Activated naive CD4-positive, alpha-beta T cell treated with anti-CD3 and anti-CD28 coated beads, Interleukin-2, amount 50 U/mL, for 24 hours (primary cell): ENCODE measurements at regions not wholly inside any gene's neighbourhood (a gene's known extent, or its start where the extent isn't known, plus 50 kb on each side); places are given as distances from the start of the nearest gene placed in this dataset.
"Not testable (repeated sequence)": the region's sequence is repeated elsewhere in the genome, so short reads cannot be mapped to it uniquely, and the experiment has no call there.

Experiments
- H3K27ac Mint-ChIP-seq: one replicate; pipeline ENCODE4 v1.8.0; 2021; ENCODE audit warnings: mild to moderate bottlenecking, mixed read lengths
- H3K27me3 Mint-ChIP-seq: one replicate; pipeline ENCODE4 v1.8.0; 2021; ENCODE audit warnings: mixed read lengths
- H3K36me3 Mint-ChIP-seq: one replicate; pipeline ENCODE4 v1.8.0; 2021; ENCODE audit warnings: mixed read lengths
- H3K4me1 Mint-ChIP-seq: one replicate; pipeline ENCODE4 v1.8.0; 2021; ENCODE audit warnings: mixed read lengths
- H3K4me3 Mint-ChIP-seq: one replicate; pipeline ENCODE4 v1.8.0; 2021; ENCODE audit warnings: mild to moderate bottlenecking, mixed read lengths
- H3K9me3 Mint-ChIP-seq: one replicate; pipeline ENCODE4 v1.8.0; 2021; ENCODE audit warnings: mixed read lengths

- no peak overlapping the region for H3K27ac Mint-ChIP-seq
Measured at GRCh38 chr2:193505620-193506019, 1310.9 kb upstream of the TMEFF2 start.

GRCh38 chr2:193502363-193503035, 1307.8 kb upstream of the TMEFF2 start:
- Mint-ChIP-seq H3K9me3 (no peaks in the 10 kb centered on the region), H3K27ac (no peak overlapping the region), H3K4me3 (no peak overlapping the region), H3K36me3 (no peaks in the 10 kb centered on the region), H3K27me3 (no peaks in the 10 kb centered on the region), H3K4me1 (no peaks in the 10 kb centered on the region)

More at GRCh38 chr2:193505620-193506019, 1310.9 kb upstream of the TMEFF2 start:
- no peaks in the 10 kb centered on the region for H3K4me1 Mint-ChIP-seq
- no peaks in the 10 kb centered on the region for H3K9me3 Mint-ChIP-seq
- no peaks in the 10 kb centered on the region for H3K36me3 Mint-ChIP-seq
- no peak overlapping the region for H3K4me3 Mint-ChIP-seq
- no peaks in the 10 kb centered on the region for H3K27me3 Mint-ChIP-seq

GRCh38 chr2:193496786-193497185, 1302.1 kb upstream of the TMEFF2 start:
- no peaks in the 10 kb centered on the region for H3K36me3 Mint-ChIP-seq
- no peak overlapping the region for H3K27ac Mint-ChIP-seq
- H3K4me1 Mint-ChIP-seq, result no peaks in the 10 kb centered on the region
- H3K4me3 Mint-ChIP-seq, result no peak overlapping the region
- H3K9me3 Mint-ChIP-seq, result no peaks in the 10 kb centered on the region
- H3K27me3 Mint-ChIP-seq, result no peaks in the 10 kb centered on the region

GRCh38 chr2:193482557-193482956, 1287.8 kb upstream of the TMEFF2 start:
- Mint-ChIP-seq H3K27me3 (no peaks in the 10 kb centered on the region), H3K27ac (no peak overlapping the region), H3K4me1 (no peaks in the 10 kb centered on the region), H3K9me3 (no peaks in the 10 kb centered on the region), H3K4me3 (no peak overlapping the region), H3K36me3 (no peaks in the 10 kb centered on the region)

- H3K4me1 Mint-ChIP-seq, result no peaks in the 10 kb centered on the region
- no peaks in the 10 kb centered on the region for H3K27me3 Mint-ChIP-seq
- H3K36me3 Mint-ChIP-seq, result no peaks in the 10 kb centered on the region
- H3K4me3 Mint-ChIP-seq, result no peak overlapping the region
- no peaks in the 10 kb centered on the region for H3K9me3 Mint-ChIP-seq
- no peak overlapping the region for H3K27ac Mint-ChIP-seq
Measured at GRCh38 chr2:193480187-193480586, 1285.5 kb upstream of the TMEFF2 start.

GRCh38 chr2:193476171-193476800, 1281.6 kb upstream of the TMEFF2 start:
- H3K27me3 Mint-ChIP-seq, result no peaks in the 10 kb centered on the region
- no peaks in the 10 kb centered on the region for H3K9me3 Mint-ChIP-seq
- no peak overlapping the region for H3K27ac Mint-ChIP-seq
- no peaks in the 10 kb centered on the region for H3K4me1 Mint-ChIP-seq
- no peak overlapping the region for H3K4me3 Mint-ChIP-seq
- H3K36me3 Mint-ChIP-seq, result no peaks in the 10 kb centered on the region

GRCh38 chr2:193475038-193475437, 1280.3 kb upstream of the TMEFF2 start:
- no peak overlapping the region for H3K27ac Mint-ChIP-seq
- no peaks in the 10 kb centered on the region for H3K27me3 Mint-ChIP-seq
- H3K4me1 Mint-ChIP-seq, result no peaks in the 10 kb centered on the region
- no peak overlapping the region for H3K4me3 Mint-ChIP-seq
- no peaks in the 10 kb centered on the region for H3K9me3 Mint-ChIP-seq
- H3K36me3 Mint-ChIP-seq, result no peaks in the 10 kb centered on the region

- no peaks in the 10 kb centered on the region for H3K36me3 Mint-ChIP-seq
- no peaks in the 10 kb centered on the region for H3K27me3 Mint-ChIP-seq
- H3K27ac Mint-ChIP-seq, result no peak overlapping the region
- no peak overlapping the region for H3K4me3 Mint-ChIP-seq
- H3K9me3 Mint-ChIP-seq, result peaks cover 6% of the 10 kb centered on the region
- H3K4me1 Mint-ChIP-seq, result no peaks in the 10 kb centered on the region
Measured at GRCh38 chr2:193469251-193469650, 1274.5 kb upstream of the TMEFF2 start.

GRCh38 chr2:193467276-193467987, 1272.7 kb upstream of the TMEFF2 start:
- H3K4me3 Mint-ChIP-seq, result no peak overlapping the region
- H3K4me1 Mint-ChIP-seq, result no peaks in the 10 kb centered on the region
- peaks cover 6% of the 10 kb centered on the region for H3K9me3 Mint-ChIP-seq
- H3K36me3 Mint-ChIP-seq, result no peaks in the 10 kb centered on the region
- no peaks in the 10 kb centered on the region for H3K27me3 Mint-ChIP-seq
- no peak overlapping the region for H3K27ac Mint-ChIP-seq

- H3K27ac Mint-ChIP-seq, result no peak overlapping the region
- H3K27me3 Mint-ChIP-seq, result no peaks in the 10 kb centered on the region
- no peaks in the 10 kb centered on the region for H3K4me1 Mint-ChIP-seq
- no peaks in the 10 kb centered on the region for H3K36me3 Mint-ChIP-seq
- H3K4me3 Mint-ChIP-seq, result no peak overlapping the region
- peaks cover 6% of the 10 kb centered on the region for H3K9me3 Mint-ChIP-seq
Measured at GRCh38 chr2:193463011-193463410, 1268.3 kb upstream of the TMEFF2 start.

GRCh38 chr2:193462411-193462810, 1267.7 kb upstream of the TMEFF2 start:
- no peak overlapping the region for H3K27ac Mint-ChIP-seq

GRCh38 chr2:193461431-193461934, 1266.8 kb upstream of the TMEFF2 start:
- H3K9me3 Mint-ChIP-seq, result peaks cover 6% of the 10 kb centered on the region
- no peaks in the 10 kb centered on the region for H3K4me1 Mint-ChIP-seq
- no peak overlapping the region for H3K4me3 Mint-ChIP-seq
- no peaks in the 10 kb centered on the region for H3K27me3 Mint-ChIP-seq
- no peaks in the 10 kb centered on the region for H3K36me3 Mint-ChIP-seq
- H3K27ac Mint-ChIP-seq, result no peak overlapping the region

More at GRCh38 chr2:193462411-193462810, 1267.7 kb upstream of the TMEFF2 start:
- H3K36me3 Mint-ChIP-seq, result no peaks in the 10 kb centered on the region
- no peak overlapping the region for H3K4me3 Mint-ChIP-seq
- H3K9me3 Mint-ChIP-seq, result peaks cover 6% of the 10 kb centered on the region
- H3K27me3 Mint-ChIP-seq, result no peaks in the 10 kb centered on the region
- no peaks in the 10 kb centered on the region for H3K4me1 Mint-ChIP-seq

GRCh38 chr2:193446967-193447366, 1252.2 kb upstream of the TMEFF2 start:
- H3K36me3 Mint-ChIP-seq, result no peaks in the 10 kb centered on the region
- peaks cover 6% of the 10 kb centered on the region for H3K9me3 Mint-ChIP-seq
- H3K4me1 Mint-ChIP-seq, result no peaks in the 10 kb centered on the region
- H3K27ac Mint-ChIP-seq, result no peak overlapping the region
- H3K4me3 Mint-ChIP-seq, result no peak overlapping the region
- no peaks in the 10 kb centered on the region for H3K27me3 Mint-ChIP-seq

GRCh38 chr2:193442293-193442692, 1247.6 kb upstream of the TMEFF2 start:
- H3K9me3 Mint-ChIP-seq, result peaks cover 5% of the 10 kb centered on the region
- no peak overlapping the region for H3K27ac Mint-ChIP-seq
- no peaks in the 10 kb centered on the region for H3K27me3 Mint-ChIP-seq
- H3K4me1 Mint-ChIP-seq, result no peaks in the 10 kb centered on the region
- no peaks in the 10 kb centered on the region for H3K36me3 Mint-ChIP-seq
- H3K4me3 Mint-ChIP-seq, result no peak overlapping the region

- H3K27ac Mint-ChIP-seq, result no peak overlapping the region
- no peaks in the 10 kb centered on the region for H3K36me3 Mint-ChIP-seq
- no peaks in the 10 kb centered on the region for H3K9me3 Mint-ChIP-seq
- H3K4me1 Mint-ChIP-seq, result no peaks in the 10 kb centered on the region
- no peak overlapping the region for H3K4me3 Mint-ChIP-seq
- no peaks in the 10 kb centered on the region for H3K27me3 Mint-ChIP-seq
Measured at GRCh38 chr2:193428336-193428818, 1233.6 kb upstream of the TMEFF2 start.

GRCh38 chr2:193412368-193412767, 1217.6 kb upstream of the TMEFF2 start:
- H3K27ac Mint-ChIP-seq, H3K4me1 Mint-ChIP-seq: not testable (repeated sequence)

More at GRCh38 chr2:193412368-193412767, 1217.6 kb upstream of the TMEFF2 start:
- not testable (repeated sequence) for H3K36me3 Mint-ChIP-seq, H3K4me3 Mint-ChIP-seq, H3K27me3 Mint-ChIP-seq
- H3K9me3 Mint-ChIP-seq, result peaks cover 23% of the 10 kb centered on the region
